Caco-2 (cell line): ENCODE measurements at regions not wholly inside any gene's neighbourhood (a gene's known extent, or its start where the extent isn't known, plus 50 kb on each side); places are given as distances from the start of the nearest gene placed in this dataset.
"Not testable (repeated sequence)": the region's sequence is repeated elsewhere in the genome, so short reads cannot be mapped to it uniquely, and the experiment has no call there.

Source experiments
- BruUV-seq: library from RNA; stranded (reverse); fragments of 400-500 nt; replicated peaks from 2 replicates; lab custom pipeline; 2021; lab: Mats Ljungman, UMichigan
- CTCF ChIA-PET: fragments of 300-600 bp; sonication (Branson Sonifier 250); formaldehyde crosslinking; loops from one replicate; lab custom pipeline; 2022; ENCODE audit warnings: antibody characterized with exemption; lab: Charles Lee
- POLR2A ChIA-PET: fragments of 300-600 bp; sonication (Branson Sonifier 250); formaldehyde crosslinking; loops from one replicate; lab custom pipeline; 2022; ENCODE audit warnings: antibody characterized with exemption; lab: Charles Lee
- DNase-seq, 2 experiments: peaks; one replicate each; pipeline versions ENCODE4 v3.0.0 to v3.0.0-alpha.2; 2020 to 2022
- H3K27me3 ChIP-seq: replicated peaks from 2 replicates; pipeline ENCODE4 v1.6.0; 2011; ENCODE audit warnings: low read length; ENCODE audit not compliant: control insufficient read depth, insufficient read depth
- H3K36me3 ChIP-seq: 2 replicates; pipeline ENCODE4 v1.5.1; 2011; ENCODE audit warnings: low read length; ENCODE audit not compliant: control insufficient read depth, insufficient read depth
- H3K4me1 ChIP-seq: fragments of 250-450 bp; sonication (Bioruptor Pico); 2 replicates; pipeline ENCODE4 v1.5.1; 2020; ENCODE audit warnings: mild to moderate bottlenecking
- H3K4me3 ChIP-seq: 2 replicates; pipeline ENCODE4 v1.5.1; 2011; ENCODE audit warnings: low read depth, mild to moderate bottlenecking, control low read depth, low read length
- H3K9me3 ChIP-seq: fragments of 250-450 bp; sonication (Bioruptor Pico); 2 replicates; pipeline ENCODE4 v1.5.1; 2020; ENCODE audit warnings: mild to moderate bottlenecking, moderate library complexity
- H3K27ac Mint-ChIP-seq: one replicate; pipeline ENCODE4 v1.8.0; 2022; ENCODE audit warnings: mixed read lengths; ENCODE audit not compliant: unreplicated experiment
- H3K27me3 Mint-ChIP-seq: one replicate; pipeline ENCODE4 v1.8.0; 2022; ENCODE audit warnings: mixed read lengths; ENCODE audit not compliant: insufficient read depth, unreplicated experiment
- H3K36me3 Mint-ChIP-seq: one replicate; pipeline ENCODE4 v1.8.0; 2022; ENCODE audit warnings: mild to moderate bottlenecking, mixed read lengths; ENCODE audit not compliant: insufficient read depth, unreplicated experiment
- H3K4me1 Mint-ChIP-seq: one replicate; pipeline ENCODE4 v1.8.0; 2022; ENCODE audit warnings: low read depth, mixed read lengths; ENCODE audit not compliant: unreplicated experiment
- H3K4me3 Mint-ChIP-seq: one replicate; pipeline ENCODE4 v1.8.0; 2022; ENCODE audit warnings: mild to moderate bottlenecking, moderate library complexity, mixed read lengths; ENCODE audit not compliant: unreplicated experiment
- H3K9me3 Mint-ChIP-seq: one replicate; pipeline ENCODE4 v1.8.0; 2022; ENCODE audit warnings: mixed read lengths; ENCODE audit not compliant: unreplicated experiment
- intact Hi-C: fragments of 100-400 bp; cut with micrococcal nuclease; formaldehyde crosslinking; loops from one replicate; pipeline ENCODE4 v1.10.0; 2022; ENCODE audit not compliant: unreplicated experiment
- TF ChIP-seq, protein P1 (sequence below), 2 experiments: fragments of 200-600 bp in 1 of 2; IDR thresholded peaks; 1 replicate in 1 of 2; 2 replicates in 1 of 2; pipeline versions ENCODE4 v1.5.1 to v1.8.0; 2011 to 2022; ENCODE audit warnings: antibody characterized with exemption in 1 of 2, control low read depth in 1 of 2, inconsistent platforms in 1 of 2, low read depth in 1 of 2, low read length in 1 of 2, mild to moderate bottlenecking in 1 of 2, moderate library complexity in 1 of 2; ENCODE audit not compliant: insufficient read depth in 1 of 2, severe bottlenecking in 1 of 2, unreplicated experiment in 1 of 2

DNA sequence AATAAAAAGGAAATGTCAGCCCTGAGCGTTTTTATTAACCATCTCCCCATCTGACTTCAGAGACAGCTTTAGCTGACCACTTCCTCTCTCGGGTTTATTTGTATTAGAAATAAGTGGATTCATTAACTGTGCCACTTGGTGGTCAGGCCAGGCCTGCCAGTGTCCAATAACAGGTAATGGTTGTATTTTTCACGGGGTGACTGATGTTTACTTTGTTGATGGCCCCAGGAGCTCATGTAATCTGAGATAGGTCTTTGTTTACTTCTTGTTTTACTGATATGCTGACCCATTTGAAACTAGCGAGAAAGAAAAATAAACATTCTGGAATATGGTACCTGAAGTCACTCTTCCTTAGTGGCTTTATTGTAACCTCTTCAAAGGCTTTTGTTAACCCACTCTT is 504.3 kb upstream of the SLC35B3 start:
- H3K27ac Mint-ChIP-seq: no peak overlapping the region
- POLR2A ChIA-PET: no interaction called here

DNA sequence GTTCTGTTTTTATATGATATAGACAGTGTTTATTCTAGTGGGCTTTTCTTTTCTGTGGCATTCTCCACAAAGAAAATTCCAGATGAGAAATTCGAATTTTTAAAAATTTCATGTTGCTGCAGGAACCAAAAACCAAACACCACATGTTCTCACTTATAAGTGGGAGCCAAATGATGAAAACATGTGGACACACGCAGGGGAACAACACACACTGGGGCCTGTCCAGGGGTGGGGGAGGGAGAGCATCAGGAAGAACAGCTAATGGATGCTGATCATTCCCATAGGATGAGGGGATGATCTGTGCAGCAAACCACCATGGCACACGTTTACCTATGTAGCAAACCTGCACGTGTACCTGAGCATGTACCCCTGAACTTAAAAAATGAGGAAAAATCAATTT is 499.0 kb upstream of the SLC35B3 start:
- intact Hi-C loops: no loop called here
- no peaks in the 10 kb centered on the region for H3K4me1 Mint-ChIP-seq
- no TSS peak for BruUV-seq
- H3K4me1 ChIP-seq: peaks cover 9% of the 10 kb centered on the region; the same call in 1 of the 2 replicates
- H3K4me3 Mint-ChIP-seq: no peak overlapping the region
- no peaks in the 10 kb centered on the region for H3K27me3 ChIP-seq
- DNase-seq: no peak
- H3K9me3 ChIP-seq: no peaks in the 10 kb centered on the region
- no peaks in the 10 kb centered on the region for H3K9me3 Mint-ChIP-seq
- CTCF ChIA-PET: no interaction called here
- no peaks in the 10 kb centered on the region for H3K27me3 Mint-ChIP-seq
- H3K27ac Mint-ChIP-seq: no peak overlapping the region
- H3K36me3 Mint-ChIP-seq: no peaks in the 10 kb centered on the region
- TF ChIP-seq, protein P1, sequence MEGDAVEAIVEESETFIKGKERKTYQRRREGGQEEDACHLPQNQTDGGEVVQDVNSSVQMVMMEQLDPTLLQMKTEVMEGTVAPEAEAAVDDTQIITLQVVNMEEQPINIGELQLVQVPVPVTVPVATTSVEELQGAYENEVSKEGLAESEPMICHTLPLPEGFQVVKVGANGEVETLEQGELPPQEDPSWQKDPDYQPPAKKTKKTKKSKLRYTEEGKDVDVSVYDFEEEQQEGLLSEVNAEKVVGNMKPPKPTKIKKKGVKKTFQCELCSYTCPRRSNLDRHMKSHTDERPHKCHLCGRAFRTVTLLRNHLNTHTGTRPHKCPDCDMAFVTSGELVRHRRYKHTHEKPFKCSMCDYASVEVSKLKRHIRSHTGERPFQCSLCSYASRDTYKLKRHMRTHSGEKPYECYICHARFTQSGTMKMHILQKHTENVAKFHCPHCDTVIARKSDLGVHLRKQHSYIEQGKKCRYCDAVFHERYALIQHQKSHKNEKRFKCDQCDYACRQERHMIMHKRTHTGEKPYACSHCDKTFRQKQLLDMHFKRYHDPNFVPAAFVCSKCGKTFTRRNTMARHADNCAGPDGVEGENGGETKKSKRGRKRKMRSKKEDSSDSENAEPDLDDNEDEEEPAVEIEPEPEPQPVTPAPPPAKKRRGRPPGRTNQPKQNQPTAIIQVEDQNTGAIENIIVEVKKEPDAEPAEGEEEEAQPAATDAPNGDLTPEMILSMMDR (IDR thresholded peaks at IDR 0.05; ENCODE audit: insufficient read depth in 1 of 2, low read depth in 1 of 2, low read length in 1 of 2, severe bottlenecking in 1 of 2, unreplicated experiment in 1 of 2): no peak
- H3K36me3 ChIP-seq: no peaks in the 10 kb centered on the region
- H3K4me3 ChIP-seq: no peak overlapping the region
- POLR2A ChIA-PET: no interaction called here

More for the DNA sequence above, 504.3 kb upstream of the SLC35B3 start:
- no peaks in the 10 kb centered on the region for H3K36me3 ChIP-seq
- TF ChIP-seq, protein P1 (IDR thresholded peaks at IDR 0.05; ENCODE audit: insufficient read depth in 1 of 2, low read depth in 1 of 2, low read length in 1 of 2, severe bottlenecking in 1 of 2, unreplicated experiment in 1 of 2): no peak
- no peaks in the 10 kb centered on the region for H3K9me3 Mint-ChIP-seq
- peak in 1 of 2 experiments; percentile 19 for DNase-seq
- no peaks in the 10 kb centered on the region for H3K36me3 Mint-ChIP-seq
- H3K4me1 Mint-ChIP-seq: peaks cover 16% of the 10 kb centered on the region
- no peak overlapping the region for H3K4me3 ChIP-seq
- H3K9me3 ChIP-seq: no peaks in the 10 kb centered on the region
- peaks cover 15% of the 10 kb centered on the region for H3K4me1 ChIP-seq
- no peaks in the 10 kb centered on the region for H3K27me3 Mint-ChIP-seq
- H3K4me3 Mint-ChIP-seq: no peak overlapping the region
- intact Hi-C loops: no loop called here
- CTCF ChIA-PET: interaction anchor here (0.6 kb wide), 1 partner anchor 1983 kb away, joined by 6 read pairs; no protein-coding TSS in a partner anchor
- no TSS peak for BruUV-seq
- no peaks in the 10 kb centered on the region for H3K27me3 ChIP-seq

DNA sequence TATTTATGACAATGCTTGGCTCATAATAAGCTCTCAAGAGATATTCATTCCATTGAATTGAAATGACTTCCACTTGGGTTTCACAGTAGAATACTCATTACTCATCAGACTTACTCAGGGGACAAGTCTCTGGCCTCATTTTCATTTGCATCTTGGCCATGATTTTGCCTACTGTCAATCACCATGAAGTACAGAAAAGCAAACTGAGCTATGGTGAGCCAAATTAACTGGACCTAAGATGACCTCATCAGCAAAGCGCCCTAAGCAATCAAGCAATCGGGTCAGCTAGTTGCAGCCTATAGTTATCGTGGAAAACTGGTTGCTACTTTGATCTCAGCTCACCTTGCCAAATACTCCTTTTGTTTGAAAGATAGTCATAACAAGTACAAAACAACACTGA is 494.7 kb upstream of the SLC35B3 start:
- TF ChIP-seq, protein P1 (IDR thresholded peaks at IDR 0.05; ENCODE audit: insufficient read depth in 1 of 2, low read depth in 1 of 2, low read length in 1 of 2, severe bottlenecking in 1 of 2, unreplicated experiment in 1 of 2): no peak
- Mint-ChIP-seq H3K9me3 (no peaks in the 10 kb centered on the region), H3K4me3 (no peak overlapping the region), H3K4me1 (no peaks in the 10 kb centered on the region), H3K27me3 (no peaks in the 10 kb centered on the region), H3K36me3 (no peaks in the 10 kb centered on the region), H3K27ac (no peak overlapping the region)
- BruUV-seq: no TSS peak
- no peak for DNase-seq
- no peaks in the 10 kb centered on the region for H3K9me3 ChIP-seq
- CTCF ChIA-PET: no interaction called here
- POLR2A ChIA-PET: no interaction called here
- no peak overlapping the region for H3K4me3 ChIP-seq
- no peaks in the 10 kb centered on the region for H3K27me3 ChIP-seq
- intact Hi-C loops: no loop called here
- H3K36me3 ChIP-seq: no peaks in the 10 kb centered on the region
- peaks cover 9% of the 10 kb centered on the region; the same call in 1 of the 2 replicates for H3K4me1 ChIP-seq

DNA sequence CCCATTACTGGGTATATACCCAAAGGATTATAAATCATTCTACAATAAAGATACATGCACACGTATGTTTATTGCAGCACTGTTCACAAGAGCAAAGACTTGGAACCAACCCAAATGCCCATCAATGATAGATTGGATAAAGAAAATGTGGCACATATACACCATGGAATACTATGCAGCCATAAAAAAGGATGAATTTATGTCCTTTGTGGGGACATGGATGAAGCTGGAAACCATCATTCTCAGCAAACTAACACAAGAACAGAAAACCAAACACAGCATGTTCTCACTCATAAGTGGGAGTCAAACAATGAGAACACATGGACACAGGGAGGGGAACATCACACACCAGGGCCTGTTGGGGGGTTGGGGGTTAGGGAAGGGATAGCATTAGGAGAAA is 484.9 kb upstream of the SLC35B3 start:
- H3K4me1 Mint-ChIP-seq, H3K36me3 ChIP-seq, POLR2A ChIA-PET, intact Hi-C loops, CTCF ChIA-PET, H3K9me3 ChIP-seq, H3K9me3 Mint-ChIP-seq, H3K36me3 Mint-ChIP-seq, H3K27me3 Mint-ChIP-seq, DNase-seq, H3K4me1 ChIP-seq, H3K4me3 ChIP-seq, BruUV-seq, H3K27me3 ChIP-seq, H3K27ac Mint-ChIP-seq, H3K4me3 Mint-ChIP-seq: not testable (repeated sequence)
